HG02943 (cell line): ENCODE measurements at regions not wholly inside any gene's neighbourhood (a gene's known extent, or its start where the extent isn't known, plus 50 kb on each side); places are given as distances from the start of the nearest gene placed in this dataset.
"Not testable (repeated sequence)": the region's sequence is repeated elsewhere in the genome, so short reads cannot be mapped to it uniquely, and the experiment has no call there.

Experiments
- ATAC-seq: cut with Tn5 transposase; IDR thresholded peaks from one replicate; pipeline ENCODE4 v1.9.1; 2021; ENCODE audit warnings: mild to moderate bottlenecking, low read depth, moderate library complexity; ENCODE audit not compliant: unreplicated experiment

DNA sequence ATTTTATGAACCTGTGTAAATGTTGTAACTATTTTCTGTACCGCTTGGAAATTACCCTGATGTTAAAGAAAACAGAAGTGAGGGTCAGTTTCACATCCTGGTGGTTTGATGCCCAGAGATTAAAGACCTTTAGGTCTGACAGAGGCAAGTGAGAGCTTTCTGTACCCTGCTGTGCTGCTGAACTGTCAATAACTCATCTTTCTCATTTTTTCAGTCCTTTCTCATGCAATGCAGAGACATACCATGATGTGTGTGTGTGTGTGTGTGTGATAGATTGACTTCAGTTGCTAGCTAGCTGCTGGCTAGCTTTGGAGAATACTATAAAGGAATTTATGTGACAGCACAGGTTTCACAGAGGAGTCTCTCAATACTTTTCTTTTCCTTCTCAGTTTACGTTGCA is 2025.6 kb upstream of the LRRTM1 start:
- no peak for ATAC-seq

DNA sequence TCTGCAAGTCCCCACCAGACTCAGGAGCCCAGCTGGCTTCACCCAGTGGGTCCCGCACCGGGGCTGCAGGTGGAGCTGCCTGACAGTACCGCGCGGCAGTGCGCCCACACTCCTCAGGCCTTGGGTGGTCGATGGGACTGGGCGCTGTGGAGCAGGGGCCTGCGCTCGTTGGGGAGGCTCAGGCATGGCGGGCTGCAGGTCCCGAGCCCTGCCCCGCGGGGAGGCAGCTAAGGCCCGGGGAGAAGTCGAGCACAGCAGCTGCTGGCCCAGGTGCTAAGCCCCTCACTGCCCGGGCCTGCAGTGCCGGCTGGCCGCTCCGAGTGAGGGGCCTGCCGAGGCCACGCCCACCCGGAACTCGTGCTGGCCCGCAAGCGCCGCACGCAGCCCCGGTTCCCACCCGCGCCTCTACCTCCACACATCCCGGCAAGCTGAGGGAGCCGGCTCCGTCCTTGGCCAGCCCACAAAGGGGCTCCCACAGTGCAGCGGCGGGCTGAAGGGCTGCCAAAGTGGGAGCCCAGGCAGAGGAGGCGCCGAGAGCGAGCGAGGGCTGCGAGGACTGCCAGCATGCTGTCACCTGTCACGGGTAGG is 2021.7 kb upstream of the LRRTM1 start:
- ATAC-seq, result not testable (repeated sequence)

DNA sequence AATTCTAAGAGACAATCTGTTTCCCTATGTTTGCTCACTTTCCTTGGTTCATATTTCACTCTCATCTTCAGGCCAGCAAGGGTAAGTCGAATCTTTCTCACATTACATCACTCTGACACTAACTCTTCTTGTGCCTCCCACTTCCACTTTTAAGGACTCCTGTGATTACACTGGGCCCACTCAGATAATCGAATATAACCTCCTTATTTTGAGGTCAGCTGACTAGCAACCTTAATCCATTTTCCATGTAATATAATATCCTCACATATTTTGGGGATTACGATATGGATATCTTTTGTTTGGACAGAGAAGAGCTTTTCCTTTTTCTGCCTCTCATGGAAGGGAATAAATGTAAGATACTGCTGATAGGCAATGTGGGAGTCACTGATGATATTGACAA is 2015.7 kb upstream of the LRRTM1 start:
- ATAC-seq, result no peak

GRCh38 chr2:82317012-82317411 is 2012.5 kb upstream of the LRRTM1 start:
- no peak for ATAC-seq

- ATAC-seq, result no peak
These were observed 2012.0 kb upstream of the LRRTM1 start for GRCh38 chr2:82316586-82316985.

DNA sequence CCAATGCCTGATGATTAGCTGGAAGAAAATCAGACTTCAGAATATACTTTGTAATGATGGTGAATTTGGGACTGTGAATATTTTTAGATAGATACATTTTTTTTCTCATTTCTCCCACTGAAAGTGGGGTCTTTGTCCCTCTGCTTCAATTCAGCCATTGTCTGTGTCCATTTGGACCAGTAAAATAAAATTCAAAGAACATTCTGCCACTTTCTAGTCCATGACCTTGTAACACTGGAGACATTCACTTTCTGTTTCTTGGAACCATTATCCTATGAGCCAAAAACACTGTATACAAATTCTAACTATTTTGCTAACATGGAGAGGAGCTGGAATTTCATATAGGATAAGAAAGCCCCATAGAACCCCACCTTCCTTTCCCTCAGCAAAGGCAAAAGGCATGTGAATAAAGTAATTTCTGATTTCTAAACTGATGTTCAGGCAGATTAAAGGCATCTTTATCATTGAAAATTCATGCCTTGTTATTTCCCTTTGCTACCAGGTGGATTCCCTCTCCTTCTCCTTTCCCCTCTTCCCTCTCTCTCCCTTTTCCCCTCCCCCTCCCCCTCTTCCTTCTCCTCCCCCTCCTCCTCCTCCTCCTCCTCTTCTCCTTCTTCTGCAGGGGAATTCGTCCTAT is 2010.4 kb upstream of the LRRTM1 start:
- no peak for ATAC-seq

DNA sequence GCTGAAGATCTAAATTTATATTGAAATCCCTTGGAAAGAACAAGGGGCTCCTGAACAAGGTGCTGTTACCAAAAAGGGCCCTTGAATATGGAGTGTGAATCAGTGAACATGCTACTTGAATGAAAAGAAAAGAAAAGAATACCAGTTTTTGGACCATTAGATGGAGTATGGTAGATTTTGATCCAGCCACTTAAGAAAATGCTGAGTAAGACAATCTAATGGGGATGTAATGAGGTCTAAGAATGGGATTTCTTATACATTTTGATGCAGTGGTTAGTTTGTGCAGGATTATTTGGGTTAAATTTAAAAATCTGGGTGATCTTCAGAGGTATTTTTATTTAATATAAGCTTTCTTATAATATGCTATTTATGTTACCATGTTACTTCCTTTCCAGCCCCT is 2003.0 kb upstream of the LRRTM1 start:
- ATAC-seq, result no peak

GRCh38 chr2:82301506-82301905 is 1997.0 kb upstream of the LRRTM1 start:
- no peak for ATAC-seq

- ATAC-seq, result no peak
These were observed 1984.9 kb upstream of the LRRTM1 start for GRCh38 chr2:82289446-82289845.

GRCh38 chr2:82283075-82283474 is 1978.5 kb upstream of the LRRTM1 start:
- ATAC-seq, result no peak

- ATAC-seq, result no peak
These were observed 1977.7 kb upstream of the LRRTM1 start for GRCh38 chr2:82282111-82282882.

- ATAC-seq, result no peak
These were observed 1974.8 kb upstream of the LRRTM1 start for GRCh38 chr2:82279367-82279766.

- ATAC-seq, result no peak
These were observed 1973.9 kb upstream of the LRRTM1 start for GRCh38 chr2:82278416-82278815.

DNA sequence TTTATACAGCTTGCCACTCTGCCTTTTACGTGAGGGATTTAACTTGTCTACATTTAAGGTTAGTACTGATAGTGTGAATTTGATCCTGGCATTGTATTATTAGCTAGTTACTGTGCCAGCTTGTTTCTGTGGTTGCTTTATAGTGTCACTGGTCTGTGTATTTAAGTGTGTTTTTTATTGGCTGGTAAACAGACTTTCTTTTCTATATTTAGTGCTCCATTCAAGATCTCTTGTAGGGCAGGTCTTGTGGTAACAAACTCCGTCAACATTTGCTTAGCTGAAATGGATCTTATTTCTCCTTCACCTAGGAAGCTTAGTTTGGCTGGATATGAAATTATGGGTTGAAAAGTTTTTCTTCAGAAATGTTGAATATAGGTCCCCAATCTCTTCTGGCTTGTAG is 1971.0 kb upstream of the LRRTM1 start:
- ATAC-seq, result no peak

DNA sequence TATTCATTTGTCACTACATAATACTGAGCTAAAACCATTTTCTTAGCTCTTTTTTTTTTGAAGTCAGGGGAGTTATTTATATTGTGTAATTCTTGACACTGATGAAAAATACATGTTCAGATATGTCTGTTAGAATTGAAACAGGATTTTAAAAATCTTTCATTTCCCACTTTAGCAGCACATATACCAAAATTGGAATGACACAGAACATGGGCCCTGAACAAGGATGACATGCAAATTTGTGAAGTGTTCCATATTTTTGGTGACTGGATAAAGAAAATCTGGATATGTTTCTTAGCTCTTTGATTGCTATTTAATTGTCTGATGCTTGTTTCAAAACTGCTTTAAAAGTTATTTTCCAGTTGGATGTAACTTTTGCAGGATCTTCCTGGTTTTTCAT is 1963.9 kb upstream of the LRRTM1 start:
- no peak for ATAC-seq

GRCh38 chr2:82260521-82260920 is 1956.0 kb upstream of the LRRTM1 start:
- ATAC-seq, result no peak

DNA sequence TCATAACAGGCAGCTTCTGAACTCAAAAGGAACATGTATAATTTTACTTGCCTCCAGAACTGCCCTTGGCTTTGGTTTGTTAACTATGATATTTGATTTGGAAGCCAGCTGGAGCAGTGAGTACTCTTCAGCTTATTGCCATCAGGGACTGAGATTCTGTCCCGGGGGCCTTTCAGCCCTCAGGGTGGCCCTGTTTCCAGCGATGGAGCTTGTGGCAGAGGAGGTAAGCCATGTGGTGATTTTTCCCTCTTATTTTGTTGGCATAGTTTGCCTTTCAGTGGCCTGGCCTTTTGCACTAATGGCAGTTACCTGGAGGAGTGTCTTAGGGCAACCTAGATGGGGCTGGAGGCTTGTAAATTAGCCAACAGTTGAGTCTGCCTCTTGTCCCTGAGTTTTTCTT is 1955.0 kb upstream of the LRRTM1 start:
- ATAC-seq, result no peak

GRCh38 chr2:82257796-82258555 is 1953.4 kb upstream of the LRRTM1 start:
- ATAC-seq, result no peak

DNA sequence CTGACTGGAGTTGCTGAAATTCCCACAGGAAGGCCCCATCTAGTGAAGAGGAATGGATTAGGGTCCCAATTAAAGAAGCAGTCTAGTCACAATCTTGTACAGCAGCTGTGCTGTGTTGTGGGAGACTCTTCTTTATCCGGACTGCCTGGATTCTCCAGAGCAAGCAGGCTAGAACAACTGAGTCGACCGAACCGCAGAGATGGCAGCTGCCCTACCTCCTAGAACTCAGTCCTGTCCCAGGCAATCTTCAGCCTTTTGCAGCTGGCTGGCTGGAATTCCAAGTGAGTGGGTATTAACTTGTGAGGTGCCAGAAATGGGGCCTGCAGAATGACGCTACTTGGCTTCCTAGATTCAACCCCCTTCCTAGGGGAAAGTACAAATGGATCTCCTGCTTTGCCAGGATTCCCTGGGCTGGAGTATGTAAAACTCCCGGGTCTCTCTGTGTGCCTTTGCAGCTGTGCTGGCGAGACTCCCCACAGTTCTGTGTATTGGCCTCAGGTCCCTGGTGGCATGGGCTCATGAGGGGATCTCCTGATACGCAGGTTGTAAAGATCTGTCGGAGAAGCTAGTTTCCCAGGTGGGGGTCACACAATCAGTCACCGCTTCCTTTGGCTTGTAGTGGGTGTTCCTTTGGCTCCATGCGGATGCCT is 1952.6 kb upstream of the LRRTM1 start:
- ATAC-seq, result no peak

DNA sequence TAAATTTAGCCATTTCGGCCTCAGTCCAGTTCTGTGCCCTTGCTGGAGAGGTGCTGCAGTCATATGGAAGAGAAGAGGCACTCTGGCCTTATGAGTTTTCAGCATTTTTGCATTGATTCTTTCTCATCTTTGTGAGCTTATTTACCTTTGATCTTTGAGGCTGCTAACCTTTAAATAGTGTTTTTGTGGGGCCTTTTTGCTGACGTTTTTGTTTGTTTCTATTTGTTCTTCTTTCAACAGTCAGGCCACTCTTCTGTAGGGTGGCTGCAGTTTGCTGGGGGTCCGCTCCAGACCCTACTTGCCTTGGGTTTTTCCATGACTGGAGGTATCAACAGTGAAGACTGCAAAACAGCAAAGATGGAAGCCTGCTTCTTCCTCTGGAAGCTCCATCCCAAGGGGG is 1951.7 kb upstream of the LRRTM1 start:
- ATAC-seq, result no peak

DNA sequence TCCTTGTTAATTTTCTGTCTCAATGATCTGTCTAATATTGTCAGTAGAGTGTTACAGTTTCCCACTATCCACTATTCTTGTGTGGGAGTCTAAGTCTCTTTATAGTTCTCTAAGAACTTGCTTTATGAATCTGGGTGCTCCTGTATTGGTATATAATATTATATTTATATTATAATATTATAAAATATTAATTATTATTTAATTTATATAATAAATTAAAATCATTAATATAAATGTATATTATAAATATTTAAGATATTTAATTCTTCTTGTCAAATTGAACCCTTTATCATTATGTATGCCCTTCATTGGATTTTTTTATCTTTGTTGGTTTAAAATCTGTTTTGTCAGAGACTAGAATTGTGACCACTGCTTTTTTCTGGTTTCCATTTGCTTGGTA is 1950.2 kb upstream of the LRRTM1 start:
- no peak for ATAC-seq
